IPS-11a (cell line): ENCODE measurements at regions not wholly inside any gene's neighbourhood (a gene's known extent, or its start where the extent isn't known, plus 50 kb on each side); places are given as distances from the start of the nearest gene placed in this dataset.
"Not testable (repeated sequence)": the region's sequence is repeated elsewhere in the genome, so short reads cannot be mapped to it uniquely, and the experiment has no call there.

Experiments
- H3K4me3 ChIP-seq: one replicate; pipeline ENCODE4 v1.5.1; 2013; ENCODE audit warnings: low read depth, low read length, control low read depth

- no peak overlapping the region for H3K4me3 ChIP-seq
Measured at GRCh38 chrX:131219271-131219670, 69.8 kb downstream of the IGSF1 start.

- no peak overlapping the region for H3K4me3 ChIP-seq
Measured at GRCh38 chrX:131217989-131218388, 71.1 kb downstream of the IGSF1 start.

GRCh38 chrX:131216828-131217227 is 72.3 kb downstream of the IGSF1 start:
- no peak overlapping the region for H3K4me3 ChIP-seq

DNA sequence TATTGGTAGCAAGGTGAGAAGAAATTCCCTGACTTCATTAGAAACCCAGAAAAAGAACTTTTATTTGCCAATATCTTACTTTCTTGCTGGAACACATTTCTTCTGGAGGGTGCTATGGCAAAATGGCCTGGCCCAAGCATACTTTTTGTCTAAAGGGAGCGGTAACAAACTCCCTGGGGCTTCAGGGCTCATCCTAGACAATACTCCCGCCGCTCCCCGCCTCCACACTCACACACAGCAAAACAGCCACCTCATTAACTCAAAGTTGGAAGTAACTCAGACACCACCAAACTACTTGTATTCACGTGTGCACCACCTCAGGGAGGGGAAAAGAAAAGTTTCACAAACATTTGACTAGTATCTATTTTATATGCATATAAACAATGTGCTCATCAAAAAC is 75.7 kb downstream of the IGSF1 start:
- H3K4me3 ChIP-seq = no peak overlapping the region

DNA sequence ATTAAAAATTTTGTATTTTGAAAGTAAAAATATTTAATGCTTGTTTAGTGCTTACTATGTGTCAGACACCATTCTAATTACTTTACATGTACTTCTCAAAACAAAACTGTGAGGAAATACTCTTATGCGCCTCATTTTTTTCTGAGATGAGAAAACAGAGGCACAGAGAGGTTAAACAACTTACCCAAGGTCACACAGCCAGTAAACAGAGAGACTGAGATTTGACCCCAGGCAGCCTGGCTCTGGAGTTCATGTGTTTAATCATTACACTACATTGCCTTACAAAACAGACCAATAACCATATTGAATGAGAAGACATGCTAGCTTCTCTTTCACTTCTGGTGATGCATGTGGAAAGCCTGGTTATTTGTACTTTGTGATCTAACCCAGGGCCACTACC is 86.3 kb downstream of the IGSF1 start:
- H3K4me3 ChIP-seq = no peak overlapping the region

- H3K4me3 ChIP-seq = no peak overlapping the region
Measured at GRCh38 chrX:131201986-131202385, 87.1 kb downstream of the IGSF1 start.

DNA sequence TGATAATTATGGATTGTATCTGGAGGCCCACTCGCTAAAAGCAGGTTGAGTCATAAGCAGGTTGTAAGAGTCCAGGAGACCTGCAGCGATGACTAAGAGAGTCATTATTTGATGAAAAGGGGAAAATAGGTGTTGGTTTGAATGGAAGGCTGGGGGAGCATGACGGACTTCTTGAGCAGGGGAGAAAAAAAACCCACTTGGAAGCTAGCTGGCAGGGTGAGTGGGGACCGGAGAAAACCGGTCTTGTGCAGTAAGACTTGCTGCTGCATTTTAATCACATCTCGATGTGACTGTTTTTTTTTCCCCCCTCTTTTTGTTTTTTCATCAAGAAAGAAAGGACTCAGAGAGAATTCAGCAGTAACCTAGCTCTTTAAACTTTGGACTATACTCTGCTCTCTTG is 90.0 kb downstream of the IGSF1 start:
- no peak overlapping the region for H3K4me3 ChIP-seq

DNA sequence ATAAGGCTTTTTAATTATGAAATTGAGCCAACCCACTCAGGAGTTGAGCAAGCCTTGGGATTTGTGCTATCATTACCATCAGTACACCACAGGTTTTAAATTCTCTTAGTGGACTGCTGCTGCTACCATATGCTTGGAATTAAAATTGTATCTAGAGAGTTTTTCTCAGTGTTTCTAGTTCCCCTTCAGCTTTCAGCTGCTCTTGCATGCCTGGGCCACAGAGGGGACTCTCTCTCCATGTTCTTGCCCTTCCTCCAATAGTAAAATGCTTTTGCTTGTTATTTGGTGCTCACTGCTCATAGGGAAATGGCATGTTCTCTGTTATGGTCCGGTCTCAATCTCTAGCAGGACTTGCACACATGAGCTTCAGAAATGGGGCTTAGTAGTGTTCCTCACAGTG is 101.9 kb downstream of the IGSF1 start:
- H3K4me3 ChIP-seq = no peak overlapping the region

GRCh38 chrX:131170148-131170547 is 112.0 kb downstream of the ARHGAP36 start:
- H3K4me3 ChIP-seq = no peak overlapping the region

- not testable (repeated sequence) for H3K4me3 ChIP-seq
Measured at GRCh38 chrX:131163645-131164044, 105.5 kb downstream of the ARHGAP36 start.

- peak overlapping the region; percentile 39 for H3K4me3 ChIP-seq
Measured at GRCh38 chrX:131157656-131158055, 99.5 kb downstream of the ARHGAP36 start.

DNA sequence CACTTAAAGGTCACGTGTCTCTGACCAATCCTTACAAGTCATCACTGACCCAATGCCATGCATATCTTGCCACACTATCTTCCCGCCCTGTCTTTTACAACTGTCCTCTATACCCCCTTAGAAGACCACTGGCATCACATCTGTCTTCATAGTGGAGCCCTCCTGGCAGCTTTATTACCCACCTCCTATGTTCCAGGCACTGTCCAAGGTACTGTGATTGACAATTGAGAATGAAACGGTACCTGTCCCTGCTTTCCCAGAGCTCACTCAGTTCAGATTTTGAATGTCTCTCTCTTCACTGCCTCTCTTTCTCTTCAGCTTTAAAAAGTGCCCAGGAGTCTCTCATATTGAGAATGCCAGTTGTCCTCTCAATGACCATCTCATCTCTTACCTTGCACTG is 88.6 kb downstream of the ARHGAP36 start:
- H3K4me3 ChIP-seq = no peak overlapping the region
